Gastroesophageal sphincter (tissue), 3 donors: ENCODE measurements at regions not wholly inside any gene's neighbourhood (a gene's known extent, or its start where the extent isn't known, plus 50 kb on each side); places are given as distances from the start of the nearest gene placed in this dataset.

Source experiments
- CTCF ChIP-seq, 4 experiments: fragments of 200-600 bp in 2 of 4; fragments of 450-650 bp in 2 of 4; sonication (generic) in 1 of 4; IDR thresholded peaks; one replicate each; pipeline ENCODE4 v1.5.1; 2017 to 2019; ENCODE audit warnings: antibody characterized with exemption in 4 of 4, mild to moderate bottlenecking in 2 of 4, moderate library complexity in 2 of 4
- EP300 ChIP-seq: sonication (generic); formaldehyde crosslinking; IDR thresholded peaks from one replicate; pipeline ENCODE4 v1.6.1; 2017; ENCODE audit warnings: antibody characterized with exemption, mild to moderate bottlenecking
- POLR2A ChIP-seq, 2 donors: fragments of 450-650 bp; IDR thresholded peaks; one replicate each; pipeline ENCODE4 v1.6.1; 2017; ENCODE audit warnings: antibody characterized with exemption in 2 of 2, mild to moderate bottlenecking in 2 of 2, moderate library complexity in 1 of 2
- POLR2AphosphoS5 ChIP-seq: sonication (generic); formaldehyde crosslinking; IDR thresholded peaks from one replicate; pipeline ENCODE4 v1.6.1; 2017; ENCODE audit warnings: antibody characterized with exemption

DNA sequence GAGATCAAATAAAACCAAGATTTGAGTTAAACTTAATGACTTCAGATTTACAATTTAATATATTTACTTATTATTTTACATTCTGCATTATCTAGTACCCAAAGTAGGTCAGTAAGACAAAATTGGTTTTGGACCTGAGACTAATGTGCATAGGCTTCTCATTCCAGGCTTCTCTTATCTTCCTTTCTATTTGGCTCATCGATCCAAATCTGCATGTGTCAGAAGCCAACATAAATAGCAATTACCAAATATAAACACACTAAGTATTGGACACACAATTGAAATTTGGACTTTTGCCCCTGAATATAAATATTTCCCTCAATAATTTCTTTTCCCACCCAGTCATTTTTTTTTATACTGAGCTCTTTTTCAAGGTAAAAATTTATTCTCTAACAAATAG lies 290.6 kb upstream of the ARHGEF26 start:
- TF ChIP-seq CTCF (IDR thresholded peaks at IDR 0.05) (no peak), POLR2A (IDR thresholded peaks at IDR 0.05) (no peak), EP300 (no peak), POLR2AphosphoS5 (no peak)
